GM23248 (cell line): ENCODE measurements at regions not wholly inside any gene's neighbourhood (a gene's known extent, or its start where the extent isn't known, plus 50 kb on each side); places are given as distances from the start of the nearest gene placed in this dataset.

Experiments used
- DNase-seq: peaks from one replicate; pipeline ENCODE4 v3.0.0-alpha.2; 2015
- H2AFZ ChIP-seq: fragments of 200-600 bp; sonication (generic); 2 replicates; pipeline ENCODE4 v1.6.1; 2016; ENCODE audit warnings: antibody characterized with exemption
- H3F3A ChIP-seq: fragments of 200-600 bp; sonication (generic); 2 replicates; pipeline ENCODE4 v1.6.1; 2016; ENCODE audit warnings: mild to moderate bottlenecking, antibody characterized with exemption, mixed run types; ENCODE audit not compliant: insufficient read depth
- H3K27ac ChIP-seq: fragments of 200-600 bp; sonication (generic); 2 replicates; pipeline ENCODE4 v1.5.1; 2016; ENCODE audit warnings: mild to moderate bottlenecking
- H3K27me3 ChIP-seq: fragments of 200-600 bp; sonication (generic); replicated peaks from 2 replicates; pipeline ENCODE4 v1.6.1; 2016; ENCODE audit warnings: mild to moderate bottlenecking; ENCODE audit not compliant: insufficient read depth
- H3K36me3 ChIP-seq: fragments of 200-600 bp; sonication (generic); 2 replicates; pipeline ENCODE4 v1.6.1; 2016; ENCODE audit warnings: low read depth, mild to moderate bottlenecking
- H3K4me1 ChIP-seq: fragments of 200-600 bp; sonication (generic); 2 replicates; pipeline ENCODE4 v1.6.1; 2016; ENCODE audit warnings: mild to moderate bottlenecking; ENCODE audit not compliant: insufficient read depth
- H3K4me2 ChIP-seq: fragments of 200-600 bp; sonication (generic); one replicate; pipeline ENCODE4 v1.6.1; 2016; ENCODE audit warnings: mild to moderate bottlenecking; ENCODE audit not compliant: unreplicated experiment
- H3K4me3 ChIP-seq: fragments of 200-600 bp; sonication (generic); 2 replicates; pipeline ENCODE4 v1.5.1; 2016; ENCODE audit warnings: mild to moderate bottlenecking
- H3K79me2 ChIP-seq: fragments of 200-600 bp; sonication (generic); 2 replicates; pipeline ENCODE4 v1.6.1; 2016; ENCODE audit warnings: mild to moderate bottlenecking; ENCODE audit not compliant: insufficient read depth
- H3K9ac ChIP-seq: fragments of 200-600 bp; sonication (generic); 2 replicates; pipeline ENCODE4 v1.6.1; 2016; ENCODE audit warnings: mild to moderate bottlenecking
- H3K9me2 ChIP-seq: fragments of 200-600 bp; sonication (generic); 2 replicates; pipeline ENCODE4 v1.6.1; 2016; ENCODE audit warnings: mixed run types, mild to moderate bottlenecking, moderate library complexity; ENCODE audit not compliant: insufficient read depth
- H3K9me3 ChIP-seq: fragments of 200-600 bp; sonication (generic); one replicate; pipeline ENCODE4 v1.6.1; 2017; ENCODE audit warnings: low read depth
- H4K20me1 ChIP-seq: fragments of 200-600 bp; sonication (generic); 2 replicates; pipeline ENCODE4 v1.6.0; 2016; ENCODE audit not compliant: insufficient read depth
- EZH2 ChIP-seq: fragments of 200-600 bp; sonication (generic); IDR thresholded peaks from 2 replicates; pipeline ENCODE4 v1.6.1; 2018; ENCODE audit warnings: antibody characterized with exemption, mild to moderate bottlenecking; ENCODE audit not compliant: insufficient read depth, poor library complexity, severe bottlenecking
- EZH2phosphoT487 ChIP-seq: fragments of 200-600 bp; sonication (generic); IDR thresholded peaks from 2 replicates; pipeline ENCODE4 v1.6.1; 2018; ENCODE audit warnings: antibody characterized with exemption, moderate library complexity, mild to moderate bottlenecking, low read depth; ENCODE audit not compliant: insufficient read depth
- WGBS, 2 experiments: methylation state at CpG; one replicate each; pipeline ENCODE4 v1.1.6; 2015 to 2017; ENCODE audit warnings: low lambda C conversion rate in 2 of 2, low coverage in 1 of 2; ENCODE audit errors: missing lambda C conversion rate in 2 of 2; 5-methylcytosine and 5-hydroxymethylcytosine counted together
- in situ Hi-C: fragments of 300-500 bp; cut with MboI; formaldehyde crosslinking; loops from 2 replicates; pipeline ENCODE4 v1.15.0; 2020

GRCh38 chrY:15404551-15404950, 880.2 kb downstream of the NLGN4Y start:
- Histone ChIP-seq H3K4me2 (no peak overlapping the region), H3K4me3 (no peak overlapping the region), H3K36me3 (no peaks in the 10 kb centered on the region), H2AFZ (no peak overlapping the region), H3K4me1 (no peaks in the 10 kb centered on the region), H3K27me3 (no peaks in the 10 kb centered on the region), H3K9ac (no peak overlapping the region), H3F3A (no peaks in the 10 kb centered on the region), H3K79me2 (no peaks in the 10 kb centered on the region), H3K9me2 (no peaks in the 10 kb centered on the region), H3K27ac (no peak overlapping the region), H3K9me3 (no peaks in the 10 kb centered on the region), H4K20me1 (no peaks in the 10 kb centered on the region)
- 17 to 25% methylated on average over 1 of the region's 1 CpG for WGBS, 2 experiments
- TF ChIP-seq EZH2 (no peak), EZH2phosphoT487 (no peak)
- in situ Hi-C loops, result no loop called here
- DNase-seq, result no peak

- Histone ChIP-seq H3K79me2 (no peaks in the 10 kb centered on the region), H3K4me1 (no peaks in the 10 kb centered on the region; the same call in 1 of the 2 replicates), H3K9me2 (no peaks in the 10 kb centered on the region), H4K20me1 (no peaks in the 10 kb centered on the region), H3F3A (no peaks in the 10 kb centered on the region), H2AFZ (no peak overlapping the region), H3K4me2 (no peak overlapping the region), H3K27ac (no peak overlapping the region), H3K9ac (no peak overlapping the region), H3K9me3 (no peaks in the 10 kb centered on the region), H3K27me3 (no peaks in the 10 kb centered on the region), H3K36me3 (no peaks in the 10 kb centered on the region), H3K4me3 (no peak overlapping the region)
- TF ChIP-seq EZH2 (no peak), EZH2phosphoT487 (no peak)
- 60 to 89% methylated on average over 1 of the region's 1 CpG for WGBS, 2 experiments
- in situ Hi-C loops, result no loop called here
- DNase-seq, result no peak
Observed at GRCh38 chrY:15415165-15415564, 890.8 kb downstream of the NLGN4Y start.

- H3K4me1 ChIP-seq, result no peaks in the 10 kb centered on the region; the same call in 1 of the 2 replicates
- H4K20me1 ChIP-seq, result no peaks in the 10 kb centered on the region
- no peaks in the 10 kb centered on the region for H3F3A ChIP-seq
- no peak overlapping the region for H3K27ac ChIP-seq
- no peak overlapping the region for H2AFZ ChIP-seq
- no peak overlapping the region for H3K9ac ChIP-seq
- H3K27me3 ChIP-seq, result no peaks in the 10 kb centered on the region
- DNase-seq, result peak; percentile 23
- in situ Hi-C loops, result no loop called here
- H3K9me3 ChIP-seq, result no peaks in the 10 kb centered on the region
- no peaks in the 10 kb centered on the region for H3K9me2 ChIP-seq
- no peaks in the 10 kb centered on the region for H3K36me3 ChIP-seq
- no peak for TF ChIP-seq EZH2phosphoT487
- no peak for TF ChIP-seq EZH2
- H3K4me3 ChIP-seq, result no peak overlapping the region
- H3K4me2 ChIP-seq, result no peak overlapping the region
- no peaks in the 10 kb centered on the region for H3K79me2 ChIP-seq
Observed at GRCh38 chrY:15418613-15419012, 894.3 kb downstream of the NLGN4Y start.

GRCh38 chrY:15424665-15425132, 900.4 kb downstream of the NLGN4Y start:
- peak overlapping the region; percentile 91 for H2AFZ ChIP-seq
- peak overlapping the region; percentile 77 for H3K4me2 ChIP-seq
- no peaks in the 10 kb centered on the region for H3K9me2 ChIP-seq
- H3K36me3 ChIP-seq, result no peaks in the 10 kb centered on the region
- no peak for TF ChIP-seq EZH2phosphoT487
- no peak for TF ChIP-seq EZH2
- peak overlapping the region; percentile 46 for H3K27ac ChIP-seq
- no peaks in the 10 kb centered on the region for H3K9me3 ChIP-seq
- no peaks in the 10 kb centered on the region for H3F3A ChIP-seq
- DNase-seq, result peak; percentile 62
- no peaks in the 10 kb centered on the region for H3K79me2 ChIP-seq
- in situ Hi-C loops, result loop anchor here (25.0 kb wide), 1 partner anchor 113 kb away; no protein-coding TSS in a partner anchor
- H4K20me1 ChIP-seq, result no peaks in the 10 kb centered on the region
- peak overlapping the region; percentile 72 for H3K4me3 ChIP-seq
- 3% methylated on average over 6 of the region's 6 CpGs for WGBS, 2 experiments
- peak overlapping the region; percentile 85 for H3K9ac ChIP-seq
- H3K4me1 ChIP-seq, result peaks cover 2% of the 10 kb centered on the region; the same call in 1 of the 2 replicates
- H3K27me3 ChIP-seq, result no peaks in the 10 kb centered on the region
